DND-41 (cell line): ENCODE measurements at regions not wholly inside any gene's neighbourhood (a gene's known extent, or its start where the extent isn't known, plus 50 kb on each side); places are given as distances from the start of the nearest gene placed in this dataset.
"Not testable (repeated sequence)": the region's sequence is repeated elsewhere in the genome, so short reads cannot be mapped to it uniquely, and the experiment has no call there.

Experiments used
- ATAC-seq: fragments of 200-7000 bp; cut with Tn5 transposase; 3 replicates; pipeline ENCODE4 v1.9.1; 2021; ENCODE audit warnings: low read depth; ENCODE audit not compliant: insufficient read depth
- DNase-seq: peaks from one replicate; pipeline ENCODE4 v3.0.0-alpha.2; 2020
- H2AFZ ChIP-seq: 2 replicates; pipeline ENCODE4 v1.6.0; 2012; ENCODE audit warnings: low read depth, low read length
- H3K27ac ChIP-seq: 2 replicates; pipeline ENCODE4 v1.5.1; 2012; ENCODE audit warnings: low read length, inconsistent platforms
- H3K27me3 ChIP-seq: fragments of 200-600 bp; sonication (generic); 2 replicates; pipeline ENCODE4 v1.6.0; 2012; ENCODE audit warnings: low read length, mild to moderate bottlenecking, inconsistent platforms; ENCODE audit not compliant: insufficient read depth, poor library complexity
- H3K36me3 ChIP-seq: 2 replicates; pipeline ENCODE4 v1.5.1; 2012; ENCODE audit warnings: low read length, inconsistent platforms; ENCODE audit not compliant: insufficient read depth
- H3K4me1 ChIP-seq: 2 replicates; pipeline ENCODE4 v1.5.1; 2012; ENCODE audit warnings: mild to moderate bottlenecking, low read length; ENCODE audit not compliant: insufficient read depth
- H3K4me2 ChIP-seq: 2 replicates; pipeline ENCODE4 v1.6.0; 2012; ENCODE audit warnings: mild to moderate bottlenecking, moderate library complexity, low read length, inconsistent platforms; ENCODE audit not compliant: insufficient read depth
- H3K4me3 ChIP-seq, 2 experiments: fragments of 200-600 bp in 1 of 2; shearing (Covaris generic) in 1 of 2; 2 replicates each; pipeline ENCODE4 v1.5.1; 2012 to 2016; ENCODE audit warnings: inconsistent platforms in 2 of 2, low read length in 2 of 2, mild to moderate bottlenecking in 2 of 2, low read depth in 1 of 2, moderate library complexity in 1 of 2
- H3K79me2 ChIP-seq: 2 replicates; pipeline ENCODE4 v1.6.0; 2012; ENCODE audit warnings: low read length, inconsistent platforms; ENCODE audit not compliant: insufficient read depth
- H3K9ac ChIP-seq: 2 replicates; pipeline ENCODE4 v1.6.0; 2012; ENCODE audit warnings: low read depth, mild to moderate bottlenecking, inconsistent platforms, low read length, moderate library complexity
- H3K9me3 ChIP-seq: 2 replicates; pipeline ENCODE4 v1.5.1; 2012; ENCODE audit warnings: low read length, moderate library complexity, mild to moderate bottlenecking, inconsistent platforms; ENCODE audit not compliant: insufficient read depth, severe bottlenecking
- H4K20me1 ChIP-seq: 2 replicates; pipeline ENCODE4 v1.6.0; 2012; ENCODE audit warnings: low read length; ENCODE audit not compliant: insufficient read depth
- CTCF ChIP-seq: IDR thresholded peaks from 2 replicates; pipeline ENCODE4 v1.5.1; 2012; ENCODE audit warnings: borderline replicate concordance, low read length, moderate library complexity, mild to moderate bottlenecking; ENCODE audit not compliant: poor library complexity, severe bottlenecking; ENCODE audit errors: extremely low read depth
- EZH2 ChIP-seq: IDR thresholded peaks from 3 replicates; pipeline ENCODE4 v1.6.1; 2012; ENCODE audit warnings: borderline replicate concordance, low read depth, mild to moderate bottlenecking, moderate library complexity, low read length, inconsistent platforms; ENCODE audit not compliant: severe bottlenecking

GRCh38 chr21:31786164-31786920 is 54.4 kb upstream of the SCAF4 start:
- Histone ChIP-seq H4K20me1 (no peaks in the 10 kb centered on the region), H3K9ac (no peak overlapping the region), H3K27me3 (no peaks in the 10 kb centered on the region), H3K27ac (no peak overlapping the region), H3K4me2 (no peak overlapping the region), H3K4me1 (no peaks in the 10 kb centered on the region), H3K9me3 (no peaks in the 10 kb centered on the region), H3K4me3 (no peak overlapping the region), H3K36me3 (no peaks in the 10 kb centered on the region), H2AFZ (no peak overlapping the region), H3K79me2 (no peaks in the 10 kb centered on the region)
- ATAC-seq (no peak), DNase-seq (no peak)
- TF ChIP-seq CTCF (no peak), EZH2 (no peak)

- H3K9me3 ChIP-seq, H2AFZ ChIP-seq, H3K79me2 ChIP-seq, H3K9ac ChIP-seq, H3K4me3 ChIP-seq, H3K27ac ChIP-seq, H3K36me3 ChIP-seq, H3K27me3 ChIP-seq, H3K4me2 ChIP-seq, H3K4me1 ChIP-seq, H4K20me1 ChIP-seq: not testable (repeated sequence)
- ATAC-seq = peak; percentile 77
- peak; percentile 79 for TF ChIP-seq CTCF
- DNase-seq = peak; percentile 65
Observed at GRCh38 chr21:31785237-31786163, 53.6 kb upstream of the SCAF4 start.

- Histone ChIP-seq H3K9me3 (no peaks in the 10 kb centered on the region), H3K4me3 (no peak overlapping the region), H3K27ac (no peak overlapping the region), H3K36me3 (no peaks in the 10 kb centered on the region), H2AFZ (no peak overlapping the region), H3K9ac (no peak overlapping the region), H4K20me1 (no peaks in the 10 kb centered on the region), H3K4me2 (no peak overlapping the region), H3K4me1 (no peaks in the 10 kb centered on the region), H3K27me3 (no peaks in the 10 kb centered on the region), H3K79me2 (no peaks in the 10 kb centered on the region)
- DNase-seq (no peak), ATAC-seq (no peak)
- TF ChIP-seq CTCF = no peak
Observed at GRCh38 chr21:31781737-31782136, 49.8 kb upstream of the SCAF4 start.
